Retinal pigment epithelial cell (primary cell): ENCODE measurements at regions not wholly inside any gene's neighbourhood (a gene's known extent, or its start where the extent isn't known, plus 50 kb on each side); places are given as distances from the start of the nearest gene placed in this dataset.

Experiments used
- DNase-seq: peaks from one replicate; pipeline ENCODE4 v3.0.0-alpha.2; 2010; ENCODE audit warnings: low read depth
- H3K4me3 ChIP-seq: 2 replicates; pipeline ENCODE4 v1.5.1; 2011; ENCODE audit warnings: mild to moderate bottlenecking, low read length, control low read depth, moderate library complexity
- TF ChIP-seq, protein P1 (sequence below): conservative IDR thresholded peaks from 2 replicates; pipeline ENCODE4 v1.5.1; 2011; ENCODE audit warnings: low read depth, low read length, control low read depth, inconsistent platforms

DNA sequence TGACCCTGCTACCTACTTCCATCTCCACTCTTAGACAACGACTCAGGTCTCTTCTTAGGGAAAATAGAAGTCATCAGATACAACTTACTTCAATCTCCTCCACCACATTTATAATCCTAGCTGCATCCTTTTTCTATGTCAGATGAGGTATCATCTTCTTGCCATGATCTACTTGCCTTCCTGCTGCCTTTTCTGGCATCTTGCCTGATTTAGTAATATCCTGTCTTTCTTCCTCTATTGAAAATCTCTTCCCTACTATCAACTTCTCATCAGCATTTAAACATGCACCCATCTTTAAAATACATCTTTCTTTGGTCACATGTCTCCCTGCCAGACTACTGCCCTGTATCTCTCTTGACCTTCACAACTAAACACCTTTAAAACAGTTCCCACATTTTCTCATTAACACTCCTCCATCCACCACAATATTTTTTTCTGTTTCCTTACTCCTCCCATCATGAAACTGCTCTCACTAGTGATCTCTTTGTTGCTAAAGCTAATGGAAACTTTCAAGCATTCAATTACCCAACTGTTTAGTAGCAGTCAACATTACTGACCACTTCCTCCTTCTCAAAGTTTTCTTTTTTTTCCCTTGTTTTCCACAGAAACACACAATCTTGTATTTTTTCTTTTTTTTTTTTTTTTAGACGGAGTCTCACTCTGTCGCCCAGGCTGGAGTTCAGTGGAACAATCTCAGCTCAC, 100.8 kb upstream of the CXorf66 start:
- TF ChIP-seq, protein P1, sequence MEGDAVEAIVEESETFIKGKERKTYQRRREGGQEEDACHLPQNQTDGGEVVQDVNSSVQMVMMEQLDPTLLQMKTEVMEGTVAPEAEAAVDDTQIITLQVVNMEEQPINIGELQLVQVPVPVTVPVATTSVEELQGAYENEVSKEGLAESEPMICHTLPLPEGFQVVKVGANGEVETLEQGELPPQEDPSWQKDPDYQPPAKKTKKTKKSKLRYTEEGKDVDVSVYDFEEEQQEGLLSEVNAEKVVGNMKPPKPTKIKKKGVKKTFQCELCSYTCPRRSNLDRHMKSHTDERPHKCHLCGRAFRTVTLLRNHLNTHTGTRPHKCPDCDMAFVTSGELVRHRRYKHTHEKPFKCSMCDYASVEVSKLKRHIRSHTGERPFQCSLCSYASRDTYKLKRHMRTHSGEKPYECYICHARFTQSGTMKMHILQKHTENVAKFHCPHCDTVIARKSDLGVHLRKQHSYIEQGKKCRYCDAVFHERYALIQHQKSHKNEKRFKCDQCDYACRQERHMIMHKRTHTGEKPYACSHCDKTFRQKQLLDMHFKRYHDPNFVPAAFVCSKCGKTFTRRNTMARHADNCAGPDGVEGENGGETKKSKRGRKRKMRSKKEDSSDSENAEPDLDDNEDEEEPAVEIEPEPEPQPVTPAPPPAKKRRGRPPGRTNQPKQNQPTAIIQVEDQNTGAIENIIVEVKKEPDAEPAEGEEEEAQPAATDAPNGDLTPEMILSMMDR = no peak
- DNase-seq = no peak

DNA sequence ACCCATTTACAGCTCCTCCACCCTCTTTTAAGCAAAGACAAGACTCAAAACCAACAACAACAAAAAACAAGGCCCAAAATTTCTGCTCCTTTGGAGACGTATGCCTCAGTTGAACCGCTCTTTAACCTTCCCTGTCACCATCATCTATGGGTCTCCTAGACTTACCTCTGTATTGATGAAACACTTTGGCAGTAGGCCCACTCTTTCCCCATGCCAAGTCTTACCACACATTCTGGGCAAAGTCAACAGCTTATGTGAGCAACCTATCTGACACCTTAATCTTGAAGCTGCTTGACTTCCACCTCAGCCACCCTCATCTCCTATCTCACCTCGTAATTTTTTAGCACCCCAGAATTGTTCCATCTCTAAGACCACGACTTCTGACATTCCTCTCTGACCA, 99.7 kb upstream of the CXorf66 start:
- DNase-seq = no peak
- TF ChIP-seq, protein P1 = no peak
- no peak overlapping the region for H3K4me3 ChIP-seq

More for the DNA sequence above, 100.8 kb upstream of the CXorf66 start:
- H3K4me3 ChIP-seq = no peak overlapping the region

DNA sequence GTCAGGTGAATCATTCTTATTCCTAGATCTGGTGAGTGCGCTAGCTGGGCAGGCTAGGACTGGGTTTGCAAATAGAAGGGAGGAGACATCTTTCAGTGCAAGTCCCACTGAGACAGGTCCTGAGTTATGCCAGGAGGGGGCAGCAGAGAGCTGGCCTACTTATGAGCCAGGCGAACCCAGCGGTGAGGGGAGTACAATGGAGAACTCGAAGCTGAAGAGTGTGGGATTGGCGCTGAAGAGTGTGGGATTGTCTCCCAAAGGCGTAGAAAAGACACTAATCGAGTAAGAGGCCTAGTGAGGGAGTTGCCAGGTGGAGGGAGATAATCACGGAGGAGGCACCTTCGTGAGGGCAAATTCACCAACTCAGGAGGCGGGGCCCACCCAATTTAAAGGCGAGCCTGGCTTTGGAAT, 91.7 kb upstream of the CXorf66 start:
- peak; percentile 23 for DNase-seq
- TF ChIP-seq, protein P1 = peak; percentile 81
- no peak overlapping the region for H3K4me3 ChIP-seq

DNA sequence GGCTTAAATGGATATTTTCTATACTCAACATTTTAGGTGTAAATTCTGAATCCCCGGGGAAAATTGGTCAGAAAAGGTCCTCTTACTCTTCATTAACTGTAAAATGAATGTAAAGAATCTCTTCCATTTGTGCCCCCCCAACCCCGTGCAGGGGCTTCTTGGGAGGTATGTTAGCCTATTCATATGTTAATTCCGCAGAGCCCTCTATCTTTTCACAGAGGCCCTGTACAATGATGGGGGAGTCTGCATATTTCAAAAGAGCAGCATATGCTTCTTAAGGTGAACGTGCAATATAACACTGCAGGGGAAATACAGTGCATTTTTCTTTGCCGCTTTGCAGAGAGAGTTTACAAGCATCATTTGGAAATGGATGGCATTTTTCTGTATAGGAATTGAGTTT, 88.5 kb upstream of the CXorf66 start:
- TF ChIP-seq, protein P1 = no peak
- no peak overlapping the region for H3K4me3 ChIP-seq
- no peak for DNase-seq

DNA sequence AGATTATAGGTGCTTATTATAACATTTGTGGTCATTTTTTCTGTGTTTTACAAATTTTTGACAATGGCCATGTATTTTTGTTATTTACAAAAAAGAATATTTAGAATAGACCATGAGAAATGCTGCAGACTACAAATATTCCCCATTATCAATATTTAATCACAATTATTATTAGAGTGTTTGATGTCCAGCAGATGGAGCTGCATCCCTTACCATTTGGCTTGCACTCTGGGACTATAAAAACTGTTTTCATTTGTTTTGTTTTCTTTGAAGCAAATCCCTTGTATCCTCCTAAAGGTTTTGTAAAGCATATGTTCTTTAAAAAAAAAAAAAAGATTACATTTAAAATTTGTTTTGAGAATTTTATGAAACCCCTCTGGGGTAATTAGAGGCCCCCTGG, 85.6 kb upstream of the CXorf66 start:
- TF ChIP-seq, protein P1 = peak; percentile 53
- DNase-seq = no peak
- H3K4me3 ChIP-seq = no peak overlapping the region

DNA sequence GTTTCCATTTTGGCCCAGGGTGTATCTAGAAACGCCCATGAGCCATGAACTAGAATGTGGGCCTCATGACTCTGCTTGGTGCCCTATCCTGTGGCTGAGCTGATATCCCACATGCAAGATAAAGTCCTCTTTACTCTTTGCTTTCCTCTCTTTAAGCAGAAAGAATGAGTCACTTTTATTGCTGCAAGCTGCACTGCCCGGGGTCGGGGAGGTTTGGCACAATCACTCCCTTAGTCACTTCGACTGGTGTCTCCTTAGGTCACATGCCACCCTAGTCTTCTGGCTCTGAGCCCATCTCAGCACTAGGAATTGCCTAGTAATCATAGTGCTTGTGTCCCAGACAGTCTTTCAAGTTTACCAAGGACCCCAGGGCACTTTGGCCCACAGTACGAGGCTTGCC, 75.1 kb upstream of the CXorf66 start:
- TF ChIP-seq, protein P1 = no peak
- DNase-seq = peak; percentile 46
- no peak overlapping the region for H3K4me3 ChIP-seq

DNA sequence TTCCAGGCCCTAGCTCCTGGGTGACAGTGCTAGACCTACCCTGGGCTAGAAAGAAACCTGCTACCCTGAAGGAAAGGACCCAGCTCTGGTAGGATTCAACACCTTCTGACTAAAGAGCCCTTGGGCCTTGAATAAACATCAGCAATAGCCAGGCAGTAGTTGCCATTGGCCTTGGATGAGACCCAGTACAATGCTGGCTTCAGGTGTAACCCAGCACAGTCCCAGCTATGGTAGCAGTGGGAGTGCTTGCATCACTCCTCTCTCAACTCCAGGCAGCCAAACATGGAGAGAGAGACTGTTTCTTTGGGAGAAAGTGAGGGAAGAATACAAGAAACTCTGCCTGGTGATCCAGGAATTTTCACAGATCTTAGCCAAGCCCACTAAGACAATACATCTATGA, 73.5 kb upstream of the CXorf66 start:
- TF ChIP-seq, protein P1 = no peak
- DNase-seq = no peak
- no peak overlapping the region for H3K4me3 ChIP-seq
